ENCODE measurements at regions not wholly inside any gene's neighbourhood (a gene's known extent, or its start where the extent isn't known, plus 50 kb on each side); places are given as distances from the start of the nearest gene placed in this dataset.

DNA sequence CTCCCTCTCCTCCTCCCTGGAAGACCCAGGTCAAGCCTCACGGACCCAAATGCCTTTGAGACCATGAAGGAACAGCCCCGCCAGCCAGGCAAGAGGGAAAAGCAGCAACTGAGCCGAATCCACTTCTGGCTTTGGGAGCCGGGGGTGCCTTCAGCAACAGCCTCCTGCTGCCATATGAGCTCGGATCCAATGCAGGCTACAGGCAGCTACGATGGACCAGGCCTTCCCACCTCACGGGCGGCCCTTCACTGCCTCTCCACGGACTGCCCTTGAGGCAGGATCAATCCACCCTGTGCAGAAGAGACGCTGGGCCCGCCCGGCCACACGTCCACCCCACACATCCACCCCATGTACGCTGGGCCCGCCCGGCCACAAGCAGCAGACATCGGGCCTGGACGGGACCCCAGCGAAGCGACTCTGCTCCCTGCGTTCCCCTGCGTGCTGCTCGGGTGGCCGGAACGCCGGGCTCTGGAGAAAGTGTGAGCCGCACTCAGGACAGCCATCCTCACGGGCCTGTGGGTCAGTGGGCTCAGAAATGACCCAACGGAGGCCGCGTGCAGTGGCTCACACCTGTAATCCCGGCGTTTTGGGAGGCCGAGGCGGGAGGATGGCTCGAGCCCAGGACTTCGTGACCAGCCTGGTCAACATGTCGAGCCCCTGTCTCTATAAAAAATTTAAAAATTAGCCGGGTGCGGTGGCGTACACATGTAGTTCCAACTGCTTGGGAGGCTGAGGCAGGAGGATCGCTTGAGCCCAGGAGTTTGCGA is 82.0 kb downstream of the FOXL3 start:
- DNase-seq = no peak

DNA sequence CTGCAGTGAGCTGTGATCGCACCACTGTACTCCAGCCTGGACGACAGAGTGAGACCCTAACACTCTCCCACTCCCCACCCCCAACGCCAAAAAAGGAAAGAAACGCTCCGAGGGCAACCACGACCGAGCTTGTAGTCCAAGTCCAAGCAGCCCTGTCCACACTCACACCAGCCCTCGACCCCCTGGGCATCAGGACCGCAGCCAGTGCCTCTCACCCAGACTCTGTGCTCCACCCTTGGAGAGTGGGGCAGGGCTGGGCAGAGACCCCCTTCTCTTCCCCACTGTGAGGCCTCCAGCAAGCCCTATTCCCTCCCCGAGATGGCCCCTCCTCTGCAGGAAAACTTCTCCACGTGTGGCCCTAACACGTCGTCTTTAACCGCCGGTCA is 82.6 kb downstream of the FOXL3 start:
- DNase-seq = no peak

DNA sequence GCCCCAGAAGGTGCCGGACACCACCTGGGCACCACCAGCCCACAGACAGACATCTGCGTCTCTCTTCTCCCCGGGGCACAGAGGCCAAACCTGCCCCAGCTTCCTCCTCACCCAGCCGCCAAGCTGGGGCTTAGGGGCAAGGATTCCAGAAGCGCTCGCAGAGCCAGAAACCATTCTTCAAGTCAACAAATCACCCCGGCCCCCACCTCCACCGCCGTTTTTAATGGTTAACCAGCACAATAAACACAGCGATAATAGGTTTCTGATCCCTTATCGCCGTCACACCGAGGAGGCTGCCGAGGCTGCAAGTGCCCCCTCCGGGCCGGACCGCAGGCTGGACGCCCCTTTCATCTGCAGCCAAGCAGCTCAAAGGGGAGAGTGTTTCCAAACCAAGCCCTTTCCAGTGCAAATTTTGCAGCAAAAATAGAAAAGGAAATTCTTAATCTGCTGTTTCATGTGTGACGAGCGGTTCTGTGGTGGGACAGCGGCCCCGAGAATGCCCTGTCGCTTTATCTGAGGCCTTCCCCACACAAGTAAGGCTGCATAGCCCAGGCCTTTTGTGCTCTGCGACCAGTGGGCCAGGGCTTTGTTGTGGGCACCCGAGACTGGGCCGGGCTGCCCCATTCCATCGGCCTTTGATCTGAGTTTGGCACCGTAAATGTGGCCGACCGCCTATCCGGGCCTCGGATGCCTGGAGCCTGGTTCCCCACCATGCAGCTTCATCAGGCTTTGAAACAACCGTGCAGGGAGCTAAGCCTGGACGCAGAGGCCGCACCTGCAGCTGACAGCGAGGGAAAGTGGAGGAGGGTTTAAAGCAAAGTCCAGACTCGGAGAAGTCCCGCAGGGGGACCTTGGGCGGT is 83.2 kb downstream of the FOXL3 start:
- no peak for DNase-seq

DNA sequence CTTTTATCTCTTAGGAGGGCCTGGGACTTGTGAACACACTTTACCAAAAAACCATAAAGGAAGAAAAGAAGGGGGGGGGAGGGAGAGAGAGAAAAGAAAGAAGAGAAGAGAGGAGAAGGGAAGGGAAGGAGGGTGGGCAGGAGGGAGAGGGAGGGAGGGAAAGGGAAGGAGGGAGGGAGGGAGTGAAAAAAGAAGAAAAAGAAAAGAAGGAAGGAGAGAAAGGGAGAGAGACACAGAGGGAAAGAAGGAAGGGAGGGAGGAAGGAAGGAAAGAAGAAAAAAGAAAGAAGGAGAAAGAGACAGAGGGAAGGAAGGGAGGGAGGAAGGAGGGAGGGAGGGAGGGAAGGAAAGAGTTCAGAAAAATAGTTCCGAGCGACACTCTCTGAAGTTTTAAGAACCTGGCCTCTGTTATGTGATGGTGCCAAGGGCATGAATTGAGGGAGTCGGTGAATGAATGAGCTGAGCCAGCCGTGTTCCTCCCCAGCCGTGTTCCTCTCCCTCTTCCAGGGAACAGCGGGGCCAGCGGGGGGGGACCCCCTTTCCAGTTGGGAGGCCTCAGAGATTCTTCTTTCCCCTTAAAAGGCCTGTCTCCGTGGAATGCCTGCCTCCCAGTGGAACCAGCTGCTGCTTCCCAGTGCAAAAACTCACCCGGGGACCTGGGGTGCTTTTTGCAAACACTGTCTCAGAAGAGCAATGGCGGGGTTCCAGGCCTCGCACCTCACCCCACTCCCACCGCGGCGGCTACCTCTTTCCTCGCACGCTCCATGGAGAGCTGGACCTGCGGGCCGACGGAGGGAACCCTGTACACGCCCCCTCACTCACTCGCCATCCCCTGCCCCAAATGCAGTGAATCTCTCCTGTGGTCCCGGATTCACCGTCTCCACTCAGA is 84.1 kb downstream of the FOXL3 start:
- DNase-seq = no peak

DNA sequence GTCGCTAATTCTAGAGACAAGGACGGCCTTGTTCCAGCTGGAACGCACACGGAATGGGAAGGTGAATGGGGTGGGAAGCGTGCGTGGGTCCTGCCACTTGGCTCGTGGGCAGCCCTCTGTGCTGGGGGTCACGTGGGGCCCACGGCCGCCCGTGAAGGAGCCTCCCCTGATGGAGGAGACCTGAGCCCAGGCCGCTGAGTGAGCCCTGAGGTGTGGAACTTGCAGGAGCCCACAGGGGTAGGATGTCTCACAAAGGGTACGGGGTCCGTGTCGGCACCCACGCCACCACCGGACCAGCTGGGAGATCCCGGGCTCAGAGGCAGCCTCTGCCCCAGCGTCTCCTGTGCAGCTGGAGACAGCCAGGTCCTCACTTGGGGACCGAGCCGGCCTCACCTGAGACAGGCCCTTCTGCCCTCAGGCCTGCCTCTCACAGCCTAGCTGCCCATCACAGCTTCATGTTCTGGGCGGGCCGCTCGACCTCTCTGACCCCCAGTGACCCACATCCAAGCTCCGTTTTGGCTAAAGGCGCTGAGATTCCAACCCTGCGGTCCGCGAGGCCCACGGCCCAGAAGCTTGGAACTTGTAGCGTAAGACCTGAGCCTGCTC is 84.8 kb downstream of the FOXL3 start:
- DNase-seq = no peak

DNA sequence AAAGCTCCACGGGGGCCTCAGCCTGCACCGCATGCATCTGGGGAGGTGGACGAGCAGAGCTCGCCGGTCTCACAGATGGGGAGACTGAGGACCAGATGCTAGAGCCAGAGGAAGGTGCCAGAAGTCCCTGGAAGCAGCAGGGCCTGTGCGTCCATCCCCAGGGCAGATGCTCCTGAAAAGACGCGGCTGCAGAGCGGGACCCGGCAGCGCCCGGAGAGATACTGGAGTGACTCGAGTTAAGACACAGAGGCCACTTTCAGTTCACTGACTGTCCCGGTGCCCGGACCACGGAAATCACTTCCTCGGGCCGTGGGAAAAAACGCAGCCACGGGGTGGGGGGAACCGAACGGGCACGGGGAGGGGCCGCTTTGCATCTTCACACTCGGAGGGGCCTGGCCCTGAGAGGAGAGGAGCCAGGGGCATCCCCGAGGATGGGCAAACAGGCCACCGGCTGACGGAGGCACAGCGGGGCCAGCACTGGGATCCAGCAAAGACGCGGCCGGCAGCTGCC is 85.4 kb downstream of the FOXL3 start:
- DNase-seq = no peak

DNA sequence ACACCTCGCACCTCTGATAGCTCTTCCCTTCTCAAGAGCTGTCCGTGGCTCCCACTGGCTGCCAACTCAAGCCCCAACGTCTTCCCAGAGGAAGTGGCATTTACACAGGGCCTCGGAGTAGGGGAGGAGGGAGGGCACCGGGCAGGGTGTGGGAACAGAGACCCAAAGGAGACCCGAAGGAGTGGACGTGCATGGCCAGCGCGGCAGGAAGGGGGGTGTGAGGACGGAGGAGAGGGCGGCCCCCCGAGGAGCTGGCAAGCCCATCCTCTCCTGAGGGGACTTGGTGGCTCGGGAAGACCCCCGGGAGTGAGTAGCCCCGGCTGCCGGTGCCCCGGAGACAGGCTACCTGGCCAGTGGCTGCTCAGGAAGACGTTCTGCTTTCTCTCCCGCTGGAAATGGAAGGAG is 85.9 kb downstream of the FOXL3 start:
- no peak for DNase-seq

DNA sequence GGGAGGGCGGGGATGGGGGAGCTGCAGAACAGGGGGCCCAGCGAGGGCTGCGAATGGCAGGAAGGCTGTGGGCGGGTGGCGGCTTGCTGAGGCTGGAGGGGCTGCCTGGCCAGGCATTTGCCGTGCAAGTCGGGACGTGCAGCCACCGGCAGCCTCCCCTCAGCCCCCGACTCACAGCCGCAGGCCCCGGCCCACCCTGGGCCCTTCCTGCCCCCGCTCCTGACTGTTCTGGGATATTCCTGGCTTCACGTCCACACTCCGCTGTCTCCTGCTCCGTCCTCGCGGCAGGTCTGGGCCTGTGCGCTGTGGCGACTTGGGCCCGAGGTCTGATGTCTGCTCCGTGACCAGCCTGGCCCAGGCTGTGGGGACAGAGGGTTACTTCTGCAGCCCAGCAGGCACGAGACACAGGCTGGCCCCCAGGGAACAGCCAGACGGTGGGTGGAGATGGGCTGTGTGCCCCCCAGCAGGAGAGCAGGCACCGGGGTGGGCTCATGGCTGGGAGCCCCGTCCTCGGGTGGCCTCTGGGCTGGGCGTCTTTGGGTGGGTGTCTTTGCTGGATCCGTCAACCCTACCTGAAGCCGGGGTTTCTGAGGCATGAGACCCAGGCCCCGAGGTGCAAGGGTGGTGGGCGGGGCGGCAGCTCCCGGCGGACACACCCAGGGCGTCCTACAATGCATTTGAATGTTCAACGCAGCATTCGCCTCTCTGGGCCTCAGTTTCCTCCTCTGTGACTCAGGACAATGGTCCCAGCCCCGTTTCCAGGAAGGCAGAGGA is 86.5 kb downstream of the FOXL3 start:
- no peak for DNase-seq

DNA sequence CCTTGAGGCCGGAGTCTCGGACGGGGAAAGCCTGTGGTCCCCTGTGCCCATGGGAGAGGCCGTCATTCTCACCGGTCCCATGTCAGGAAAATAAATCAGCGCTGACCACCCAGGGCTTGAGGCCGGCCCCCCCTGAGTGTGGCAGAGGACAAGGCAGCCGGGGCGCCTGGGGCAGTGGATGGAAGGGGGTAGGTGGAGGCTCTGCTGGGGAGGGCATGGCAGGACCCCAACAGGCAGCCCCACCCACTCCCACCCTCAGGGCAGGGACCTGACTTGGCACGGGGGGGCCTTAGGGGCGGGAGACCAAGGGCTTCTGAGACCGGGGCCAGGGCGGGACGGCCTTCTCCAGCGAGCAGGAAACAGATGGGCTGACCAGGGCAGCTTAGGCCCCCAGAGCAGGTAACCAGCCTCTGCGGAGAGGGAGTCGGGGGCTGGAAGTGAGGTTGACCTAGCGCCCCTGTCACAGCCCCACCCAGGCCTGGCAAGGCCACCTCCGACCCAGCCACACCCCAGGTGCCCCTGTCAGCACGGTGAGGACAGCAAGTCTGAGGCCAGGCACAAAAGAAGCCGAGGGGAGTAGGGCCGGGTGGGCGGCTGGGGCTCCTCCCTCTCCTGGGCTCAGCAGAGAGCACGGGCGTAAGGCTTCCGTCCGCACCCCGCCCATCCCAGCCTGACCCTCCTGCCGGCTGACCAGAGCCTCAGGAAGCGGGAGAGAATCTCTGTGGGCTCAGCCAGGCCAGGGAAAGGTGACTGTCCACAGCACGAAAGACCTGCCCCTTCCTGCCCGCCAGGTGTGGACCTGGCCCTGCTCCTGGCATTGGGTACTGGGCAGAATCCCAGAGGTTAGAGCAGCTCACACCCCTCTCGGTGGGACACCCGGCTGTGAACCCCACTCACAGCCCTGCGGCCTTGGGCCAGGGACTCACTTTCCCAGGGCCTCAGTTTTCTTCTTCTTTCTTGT is 87.4 kb downstream of the FOXL3 start:
- DNase-seq = no peak

DNA sequence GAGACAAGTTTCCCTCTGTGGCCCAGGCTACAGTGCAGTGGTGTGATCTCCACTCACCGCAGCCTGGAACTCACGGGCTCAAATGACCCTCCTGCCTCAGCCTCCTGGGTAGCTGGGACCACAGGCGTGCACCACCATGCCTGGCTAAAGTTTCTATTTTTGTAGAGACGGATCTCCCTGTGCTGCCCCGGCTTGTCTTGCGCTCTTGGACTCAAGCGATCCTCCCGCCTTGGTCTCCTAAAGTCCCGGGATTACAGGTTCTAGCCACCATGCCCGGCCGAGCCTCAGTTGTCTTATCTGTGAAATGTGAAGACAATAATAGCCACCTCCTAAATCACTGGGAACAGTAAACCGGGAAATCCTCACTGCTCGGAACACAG is 88.1 kb downstream of the FOXL3 start:
- no peak for DNase-seq

DNA sequence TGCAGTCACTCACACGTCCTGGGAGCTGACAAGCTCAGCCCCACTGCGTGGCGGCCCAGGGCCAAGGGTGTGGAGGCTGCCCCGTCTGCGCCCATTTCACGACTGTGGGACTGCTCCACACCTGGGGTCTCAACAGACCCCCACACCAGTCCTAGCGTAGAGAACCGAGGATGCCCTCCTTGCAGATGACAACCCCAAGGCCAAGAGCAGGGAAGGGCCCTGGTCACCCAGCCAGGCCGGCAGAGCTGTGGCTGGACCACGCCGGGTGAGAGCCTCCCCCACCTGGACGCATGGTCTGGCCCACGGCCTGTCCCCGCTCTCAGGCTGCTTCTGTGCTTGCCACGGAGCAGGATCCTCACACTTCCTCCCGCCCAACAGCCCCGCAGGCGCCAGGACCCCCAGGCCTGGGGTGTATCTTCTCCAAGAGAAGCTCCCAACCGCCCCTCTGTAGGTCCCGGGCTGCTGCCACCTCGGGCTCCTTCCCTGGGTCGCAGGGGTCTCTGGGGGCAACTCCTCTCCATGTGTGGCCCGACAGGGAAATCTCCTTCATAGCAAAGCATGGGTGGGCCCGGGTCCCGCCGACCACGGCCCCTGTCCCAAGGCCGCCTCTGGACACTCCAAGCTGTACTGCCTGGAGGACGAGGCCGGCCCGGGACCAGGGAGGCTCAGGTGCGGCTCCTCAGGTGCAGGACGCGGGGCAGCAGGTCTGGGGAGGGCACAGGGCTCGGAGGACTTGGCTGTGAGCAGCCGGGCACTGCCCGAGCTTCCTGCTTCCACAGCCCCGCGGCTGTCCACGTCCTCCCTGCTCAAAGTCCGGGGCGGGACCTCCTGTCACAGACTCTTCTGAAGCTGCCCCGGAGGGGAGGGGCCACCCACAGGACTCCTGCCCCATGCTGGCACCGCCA is 88.8 kb downstream of the FOXL3 start:
- no peak for DNase-seq

DNA sequence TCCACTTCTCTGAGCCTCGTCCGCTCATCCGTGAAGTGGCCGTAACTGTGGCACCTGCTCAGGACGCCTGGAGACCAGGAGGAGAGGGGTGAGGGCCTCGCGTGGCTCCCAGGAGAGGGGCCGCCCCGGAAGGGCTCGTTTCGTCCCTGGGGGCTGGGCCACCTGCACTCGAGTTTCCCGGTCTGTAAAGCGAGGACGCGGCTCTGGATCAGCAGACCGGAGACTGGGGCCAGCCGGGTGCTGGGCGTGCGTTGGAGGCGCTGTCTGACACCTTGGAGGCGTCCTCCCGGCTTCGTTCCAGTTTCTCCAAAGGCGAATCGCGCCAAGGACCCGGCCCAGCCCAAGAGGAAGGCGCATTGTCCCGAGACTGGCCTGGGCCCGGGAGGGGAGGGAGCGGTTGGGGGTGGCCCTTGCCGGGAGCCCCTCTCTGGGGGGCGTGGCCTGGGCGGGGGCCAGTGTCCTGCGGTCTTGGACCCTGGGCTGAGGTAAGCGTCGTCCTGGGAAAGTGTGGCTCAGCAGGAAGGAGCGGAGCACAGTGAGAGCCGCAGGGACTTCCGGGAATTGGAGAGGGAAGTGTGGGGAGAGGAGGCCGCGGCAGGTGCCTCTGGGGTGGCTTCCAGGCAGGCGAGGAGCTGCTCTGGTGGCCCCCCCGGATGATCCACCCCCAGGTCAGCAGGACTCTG is 89.6 kb downstream of the FOXL3 start:
- DNase-seq = no peak

DNA sequence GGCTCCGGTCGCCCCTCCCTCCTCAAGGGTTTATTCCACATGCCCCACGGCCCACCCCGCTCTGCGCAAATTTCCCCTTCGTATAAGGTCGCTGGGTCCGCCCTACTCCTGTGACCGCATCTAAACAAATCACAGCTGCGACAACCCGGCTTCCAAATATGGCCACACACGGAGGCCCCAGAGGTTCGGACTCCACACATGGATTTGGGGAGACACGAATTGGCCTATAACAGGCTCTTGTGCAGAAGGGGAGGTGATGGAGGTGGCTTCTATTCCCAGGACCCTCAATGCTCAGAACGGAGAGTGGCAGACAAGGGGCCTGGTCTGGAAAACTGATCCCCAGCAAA is 90.1 kb downstream of the FOXL3 start:
- no peak for DNase-seq

DNA sequence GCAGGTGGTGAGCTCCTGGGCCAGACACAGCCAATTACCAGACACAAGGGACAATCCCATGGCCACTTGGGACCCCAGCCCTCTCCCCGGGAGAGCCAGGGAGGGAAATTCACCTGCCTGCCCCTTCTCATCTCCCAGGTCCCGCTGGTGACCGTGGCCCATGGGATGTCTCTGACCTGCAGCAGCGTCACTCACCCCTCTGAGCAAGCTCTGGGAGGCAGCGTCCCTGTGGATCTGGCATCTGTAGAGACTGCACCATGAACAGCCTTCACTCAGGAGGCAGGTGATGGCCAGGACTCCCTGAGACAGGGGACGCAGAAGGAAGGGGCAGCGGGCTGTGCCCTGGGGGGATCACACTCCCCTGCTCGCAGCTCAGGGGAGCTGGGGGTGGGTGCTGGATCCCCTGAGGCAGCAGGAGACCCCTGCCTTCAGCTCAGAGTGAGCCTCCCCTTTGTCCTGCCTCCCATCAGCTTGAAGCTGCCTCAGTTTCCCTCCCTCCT is 90.8 kb downstream of the FOXL3 start:
- DNase-seq = no peak

DNA sequence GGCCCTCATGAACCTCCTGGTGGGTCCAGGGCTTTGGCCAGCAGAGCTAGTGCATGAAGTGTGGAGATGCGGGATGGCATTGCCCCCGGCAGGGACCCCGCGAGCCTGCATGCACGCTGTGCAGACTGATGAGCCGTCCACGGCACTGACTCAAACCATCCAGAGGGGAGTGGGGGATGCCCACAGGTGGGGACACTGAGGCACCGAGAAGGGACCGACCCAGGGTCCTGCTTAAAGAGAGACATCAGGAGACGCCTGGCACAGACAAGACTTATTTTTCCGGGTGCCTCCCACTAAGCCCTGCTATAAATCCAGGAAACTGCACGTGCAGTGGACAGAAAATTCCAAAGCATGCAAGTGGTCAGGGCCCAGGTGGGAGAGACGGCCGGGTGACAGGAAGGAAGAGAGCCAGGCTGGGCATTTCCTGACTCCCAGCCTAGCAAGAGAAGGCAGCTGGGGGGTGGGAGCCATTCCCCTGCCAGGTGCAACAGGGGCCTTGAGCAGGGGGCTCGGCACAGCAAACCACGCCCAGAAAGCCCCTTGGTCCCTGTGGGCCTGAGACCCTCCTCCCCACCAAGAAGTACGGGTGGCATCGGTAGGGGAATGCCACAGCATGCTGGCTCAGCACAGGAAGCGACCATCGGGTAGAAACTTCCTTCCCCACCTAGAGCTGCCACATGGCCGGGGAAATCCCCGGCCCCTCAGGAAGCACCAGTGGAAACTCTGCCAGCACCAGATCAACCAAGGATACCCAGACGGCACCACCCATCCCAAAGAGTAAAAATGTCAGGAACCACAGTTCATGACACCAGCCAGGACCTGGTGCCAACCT is 91.5 kb downstream of the FOXL3 start:
- no peak for DNase-seq

DNA sequence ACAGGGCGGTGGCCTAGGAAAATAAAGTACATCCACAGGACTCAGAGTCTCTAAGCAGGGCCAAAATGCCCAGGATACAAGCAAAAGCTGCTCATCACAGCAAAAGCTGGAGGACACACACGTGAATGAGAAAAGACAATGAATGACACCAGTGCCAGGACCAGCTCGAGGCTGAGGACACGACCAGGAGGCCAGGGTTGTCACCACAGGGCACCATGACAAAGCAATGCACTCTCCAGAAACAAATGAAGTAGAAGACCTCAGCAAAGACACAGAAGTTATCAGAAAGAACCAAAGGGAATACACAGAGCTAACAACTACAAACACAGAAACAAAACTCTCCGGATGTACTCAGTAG is 92.1 kb downstream of the FOXL3 start:
- no peak for DNase-seq

DNA sequence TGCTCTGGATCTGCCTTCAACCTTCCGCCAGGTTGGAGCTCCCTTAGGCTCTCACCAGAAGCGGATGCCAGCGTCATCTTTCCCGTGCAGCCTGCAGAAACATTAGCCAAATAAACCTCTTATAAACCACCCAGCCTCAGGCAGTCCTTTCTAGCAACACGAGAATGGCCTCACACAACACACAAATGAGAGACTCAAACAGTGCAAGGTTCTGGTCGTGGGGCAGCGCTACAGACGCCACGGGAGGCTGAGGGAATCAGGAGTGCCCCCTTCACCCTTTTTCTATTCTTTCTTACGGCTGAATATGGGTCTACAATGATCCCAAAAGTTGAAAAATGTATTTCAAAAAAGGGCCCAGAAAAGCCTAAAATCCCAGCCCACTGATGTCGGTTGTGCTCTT is 96.4 kb downstream of the FOXL3 start:
- DNase-seq = no peak
